ENCODE measurements at regions not wholly inside any gene's neighbourhood (a gene's known extent, or its start where the extent isn't known, plus 50 kb on each side); places are given as distances from the start of the nearest gene placed in this dataset.

DNA sequence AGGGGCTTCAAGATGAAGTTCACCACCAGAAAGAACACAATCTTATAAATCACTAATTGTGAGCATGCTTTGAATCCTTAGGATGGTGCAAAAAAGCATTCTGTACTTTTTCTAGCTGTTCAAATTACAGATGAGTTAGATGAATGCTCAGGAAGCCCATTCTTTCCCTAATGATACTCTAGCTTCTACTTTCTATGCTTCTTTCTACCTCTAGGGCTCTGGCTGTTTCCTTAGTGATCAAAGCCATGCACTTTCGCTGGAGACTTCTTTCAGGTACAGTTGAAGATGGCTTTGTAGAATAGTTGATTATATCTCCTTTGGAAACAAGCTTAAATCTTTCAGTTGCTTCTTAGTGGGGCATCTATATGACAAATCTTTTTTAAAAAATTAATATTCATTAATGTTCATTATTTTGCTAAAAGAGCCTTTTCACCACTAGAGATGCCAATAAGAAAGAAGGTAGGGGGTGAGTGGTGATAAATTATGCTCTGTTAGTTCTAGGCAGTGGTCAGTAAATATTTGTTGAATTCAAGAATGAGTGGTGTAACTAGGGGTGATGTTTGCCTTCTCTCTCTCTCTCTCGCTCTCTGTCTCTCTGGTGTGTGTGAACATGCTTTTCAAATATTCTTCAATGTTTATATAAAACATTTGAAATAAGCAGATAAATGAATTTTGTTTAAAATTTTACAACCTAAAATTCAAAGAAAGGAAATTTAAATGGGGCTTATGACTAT, 169.4 kb downstream of the GLUD2 start:
- Histone ChIP-seq H3K4me3 (ENCODE audit: low read depth in 1 of 2, low read length in 2 of 2) (no peak overlapping the region), H3K79me2 (ENCODE audit: insufficient read depth, low read length) (no peaks in the 10 kb centered on the region), H3K4me1 (ENCODE audit: insufficient read depth, low read length) (no peaks in the 10 kb centered on the region), H3K9ac (ENCODE audit: low read depth, low read length) (no peak overlapping the region), H3K36me3 (ENCODE audit: insufficient read depth, low read length) (no peaks in the 10 kb centered on the region), H3K4me2 (ENCODE audit: insufficient read depth, low read length) (no peak overlapping the region), H3K9me3 (ENCODE audit: insufficient read depth, low read length, severe bottlenecking) (no peaks in the 10 kb centered on the region), H3K27ac (ENCODE audit: low read length) (no peak overlapping the region), H3K27me3 (ENCODE audit: insufficient read depth, low read length, poor library complexity) (no peaks in the 10 kb centered on the region), H2AFZ (ENCODE audit: low read depth, low read length) (no peak overlapping the region), H4K20me1 (ENCODE audit: insufficient read depth, low read length) (no peaks in the 10 kb centered on the region)
- no peak for ATAC-seq (ENCODE audit: insufficient read depth, low read depth)
- TF ChIP-seq EZH2 (IDR thresholded peaks at IDR 0.05; ENCODE audit: borderline replicate concordance, low read depth, low read length, severe bottlenecking) = no peak
- TF ChIP-seq, protein P1, sequence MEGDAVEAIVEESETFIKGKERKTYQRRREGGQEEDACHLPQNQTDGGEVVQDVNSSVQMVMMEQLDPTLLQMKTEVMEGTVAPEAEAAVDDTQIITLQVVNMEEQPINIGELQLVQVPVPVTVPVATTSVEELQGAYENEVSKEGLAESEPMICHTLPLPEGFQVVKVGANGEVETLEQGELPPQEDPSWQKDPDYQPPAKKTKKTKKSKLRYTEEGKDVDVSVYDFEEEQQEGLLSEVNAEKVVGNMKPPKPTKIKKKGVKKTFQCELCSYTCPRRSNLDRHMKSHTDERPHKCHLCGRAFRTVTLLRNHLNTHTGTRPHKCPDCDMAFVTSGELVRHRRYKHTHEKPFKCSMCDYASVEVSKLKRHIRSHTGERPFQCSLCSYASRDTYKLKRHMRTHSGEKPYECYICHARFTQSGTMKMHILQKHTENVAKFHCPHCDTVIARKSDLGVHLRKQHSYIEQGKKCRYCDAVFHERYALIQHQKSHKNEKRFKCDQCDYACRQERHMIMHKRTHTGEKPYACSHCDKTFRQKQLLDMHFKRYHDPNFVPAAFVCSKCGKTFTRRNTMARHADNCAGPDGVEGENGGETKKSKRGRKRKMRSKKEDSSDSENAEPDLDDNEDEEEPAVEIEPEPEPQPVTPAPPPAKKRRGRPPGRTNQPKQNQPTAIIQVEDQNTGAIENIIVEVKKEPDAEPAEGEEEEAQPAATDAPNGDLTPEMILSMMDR (IDR thresholded peaks at IDR 0.05; ENCODE audit: borderline replicate concordance, extremely low read depth, low read length, poor library complexity, severe bottlenecking) = no peak
- no peak for DNase-seq

DNA sequence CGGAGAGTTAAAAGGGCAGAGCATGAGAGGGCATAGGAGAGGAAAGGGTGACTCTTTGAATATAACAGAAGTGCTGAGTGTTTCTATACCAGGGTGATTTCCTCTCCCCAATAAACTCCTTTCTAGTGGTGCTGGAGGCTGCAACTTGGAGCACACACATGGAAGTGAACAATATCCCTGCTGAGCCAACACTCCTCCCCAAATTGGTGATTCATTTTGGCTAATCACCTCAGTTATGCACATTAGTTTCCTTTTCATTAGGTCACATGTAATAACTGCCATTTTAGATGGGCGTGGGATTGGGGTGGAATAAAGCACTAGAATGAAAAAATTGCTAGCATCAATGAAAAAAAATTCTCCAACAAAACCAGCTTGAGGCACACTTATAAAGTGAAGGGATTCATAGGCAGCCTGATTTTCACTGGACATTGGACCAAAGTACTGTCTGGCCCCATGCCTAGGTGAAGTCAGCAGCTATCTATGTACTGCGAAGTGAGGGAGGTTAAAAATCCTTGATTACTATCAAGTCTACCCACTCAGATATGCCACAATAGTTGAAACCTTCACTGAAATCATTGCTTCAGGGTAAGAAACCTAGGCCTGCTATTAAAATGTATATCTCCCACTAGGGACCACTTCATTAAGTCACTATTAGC, 174.0 kb downstream of the GLUD2 start:
- H2AFZ ChIP-seq (ENCODE audit: low read depth, low read length) = no peak overlapping the region
- DNase-seq (no peak), ATAC-seq (ENCODE audit: insufficient read depth, low read depth) (no peak)
- no peaks in the 10 kb centered on the region for H3K4me1 ChIP-seq (ENCODE audit: insufficient read depth, low read length)
- H4K20me1 ChIP-seq (ENCODE audit: insufficient read depth, low read length) = no peaks in the 10 kb centered on the region
- no peak overlapping the region for H3K27ac ChIP-seq (ENCODE audit: low read length)
- no peak overlapping the region for H3K9ac ChIP-seq (ENCODE audit: low read depth, low read length)
- H3K79me2 ChIP-seq (ENCODE audit: insufficient read depth, low read length) = no peaks in the 10 kb centered on the region
- H3K9me3 ChIP-seq (ENCODE audit: insufficient read depth, low read length, severe bottlenecking) = no peaks in the 10 kb centered on the region
- H3K36me3 ChIP-seq (ENCODE audit: insufficient read depth, low read length) = no peaks in the 10 kb centered on the region
- no peak overlapping the region for H3K4me2 ChIP-seq (ENCODE audit: insufficient read depth, low read length)
- no peak for TF ChIP-seq EZH2 (IDR thresholded peaks at IDR 0.05; ENCODE audit: borderline replicate concordance, low read depth, low read length, severe bottlenecking)
- TF ChIP-seq, protein P1 (IDR thresholded peaks at IDR 0.05; ENCODE audit: borderline replicate concordance, extremely low read depth, low read length, poor library complexity, severe bottlenecking) = no peak
- H3K27me3 ChIP-seq (ENCODE audit: insufficient read depth, low read length, poor library complexity) = no peaks in the 10 kb centered on the region
- no peak overlapping the region for H3K4me3 ChIP-seq (ENCODE audit: low read depth in 1 of 2, low read length in 2 of 2)

DNA sequence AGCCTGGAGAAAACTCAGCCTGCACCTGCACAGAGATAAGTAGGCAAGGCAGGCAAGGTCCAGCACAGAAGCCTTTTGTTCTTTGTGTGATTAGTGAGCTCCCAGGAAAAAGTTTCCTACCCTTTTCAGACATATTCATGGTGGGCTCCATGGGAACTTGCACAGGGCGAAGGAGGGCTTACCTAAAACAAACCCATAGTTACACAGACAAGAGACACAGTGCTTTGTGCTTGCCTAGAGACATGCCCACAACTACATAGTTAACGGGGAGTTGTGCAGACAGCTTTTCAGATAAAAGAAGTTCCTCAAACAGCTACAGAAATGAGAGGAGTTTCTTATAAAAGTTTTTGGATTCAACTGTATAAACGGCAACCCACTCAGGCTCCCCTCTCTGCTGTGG, 180.5 kb downstream of the GLUD2 start:
- TF ChIP-seq, protein P1 (IDR thresholded peaks at IDR 0.05; ENCODE audit: borderline replicate concordance, extremely low read depth, low read length, poor library complexity, severe bottlenecking) = no peak
- no peak for TF ChIP-seq EZH2 (IDR thresholded peaks at IDR 0.05; ENCODE audit: borderline replicate concordance, low read depth, low read length, severe bottlenecking)
- no peak overlapping the region for H2AFZ ChIP-seq (ENCODE audit: low read depth, low read length)
- H3K36me3 ChIP-seq (ENCODE audit: insufficient read depth, low read length) = no peaks in the 10 kb centered on the region
- H3K4me1 ChIP-seq (ENCODE audit: insufficient read depth, low read length) = no peaks in the 10 kb centered on the region
- H3K4me3 ChIP-seq (ENCODE audit: low read depth in 1 of 2, low read length in 2 of 2) = no peak overlapping the region
- H4K20me1 ChIP-seq (ENCODE audit: insufficient read depth, low read length) = no peaks in the 10 kb centered on the region
- H3K9ac ChIP-seq (ENCODE audit: low read depth, low read length) = no peak overlapping the region
- H3K4me2 ChIP-seq (ENCODE audit: insufficient read depth, low read length) = no peak overlapping the region
- no peaks in the 10 kb centered on the region for H3K27me3 ChIP-seq (ENCODE audit: insufficient read depth, low read length, poor library complexity)
- no peak overlapping the region for H3K27ac ChIP-seq (ENCODE audit: low read length)
- no peaks in the 10 kb centered on the region for H3K79me2 ChIP-seq (ENCODE audit: insufficient read depth, low read length)
- ATAC-seq (ENCODE audit: insufficient read depth, low read depth) (no peak), DNase-seq (no peak)
- H3K9me3 ChIP-seq (ENCODE audit: insufficient read depth, low read length, severe bottlenecking) = no peaks in the 10 kb centered on the region

Data from DND-41 (cell line).